ENCODE measurements at regions not wholly inside any gene's neighbourhood (a gene's known extent, or its start where the extent isn't known, plus 50 kb on each side); places are given as distances from the start of the nearest gene placed in this dataset.

DNA sequence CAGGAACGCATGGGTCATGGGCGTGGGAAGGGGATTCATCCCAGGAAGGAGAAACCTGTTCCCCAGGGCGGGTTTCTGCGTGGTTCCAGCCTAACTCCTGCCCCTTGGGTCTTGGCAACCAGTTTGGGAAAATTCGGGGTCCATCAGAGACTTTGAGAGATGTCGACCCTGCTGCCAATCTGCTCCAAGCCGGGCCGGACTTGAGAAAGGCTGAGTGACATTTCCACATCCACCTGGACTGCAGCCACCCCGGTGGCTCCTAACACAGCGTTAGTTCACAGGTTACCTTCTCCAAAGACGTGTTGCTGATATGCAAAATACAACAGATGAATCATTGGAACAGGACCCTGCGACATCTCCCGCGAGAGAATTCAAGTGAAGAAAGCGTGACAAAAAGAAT lies 627.2 kb downstream of the IRX1 start:
- H2BK12ac ChIP-seq (ENCODE audit: insufficient read length, low read depth, low read length) = no peak overlapping the region
- Mint-ChIP-seq H3K27me3 (ENCODE audit: low read depth) (peaks cover 4% of the 10 kb centered on the region), H3K36me3 (ENCODE audit: insufficient read depth in 1 of 3, low read depth in 3 of 3) (no peaks in the 10 kb centered on the region; a peak in 1 of 7 replicates), H3K4me3 (no peak overlapping the region), H3K4me1 (peaks cover 0 to 4% of the 10 kb centered on the region in 2 experiments; a peak in 1 of 4 replicates), H3K27ac (no peak overlapping the region), H3K9me3 (0 out of 5 replicates have a peak, but pooled peaks cover 0 to 1% of the 10 kb centered on the region in 2 experiments)
- no peak overlapping the region for H3T11ph ChIP-seq (ENCODE audit: low read length)
- no peak for DNase-seq
- H4K91ac ChIP-seq (ENCODE audit: insufficient read length, low read depth, low read length) = no peak overlapping the region
- no peak overlapping the region for H4K5ac ChIP-seq (ENCODE audit: insufficient read length, low read depth, low read length)
- no peak for TF ChIP-seq CTCF (conservative IDR thresholded peaks at IDR 0.05)
- no peaks in the 10 kb centered on the region for H3K4me1 ChIP-seq (ENCODE audit: insufficient read depth, low read length)
- no peak overlapping the region for H3K9ac ChIP-seq (ENCODE audit: extremely low read depth, insufficient read length, low read length)
- no peak overlapping the region for H2AK5ac ChIP-seq (ENCODE audit: insufficient read length, low read length)
- no peak overlapping the region for H3K56ac ChIP-seq (ENCODE audit: insufficient read length, low read depth, low read length)
- no peaks in the 10 kb centered on the region for H4K20me1 ChIP-seq (ENCODE audit: control insufficient read depth, insufficient read depth, insufficient read length)
- H4K8ac ChIP-seq (replicated peaks; ENCODE audit: insufficient read length, low read depth, low read length) = no peak overlapping the region
- no peaks in the 10 kb centered on the region for H3K23me2 ChIP-seq (ENCODE audit: insufficient read length, low read depth, low read length, poor library complexity, severe bottlenecking)
- no peak overlapping the region for H3K23ac ChIP-seq (ENCODE audit: insufficient read length, low read depth, low read length)
- H2AFZ ChIP-seq (ENCODE audit: low read length) = no peak overlapping the region
- H2BK5ac ChIP-seq (ENCODE audit: insufficient read length, low read length) = no peak overlapping the region
- no peak overlapping the region for H3K14ac ChIP-seq (ENCODE audit: insufficient read depth, low read length)
- no peaks in the 10 kb centered on the region for H3K27me3 ChIP-seq (ENCODE audit: insufficient read depth, low read length)
- H2BK120ac ChIP-seq (ENCODE audit: low read depth, low read length, poor library complexity, severe bottlenecking) = no peak overlapping the region
- no peak overlapping the region for H3K27ac ChIP-seq (ENCODE audit: insufficient read length, low read depth, low read length)
- H3K9me3 ChIP-seq (ENCODE audit: control insufficient read depth, low read depth, low read length) = no peaks in the 10 kb centered on the region
- H2BK20ac ChIP-seq (ENCODE audit: low read depth, low read length, poor library complexity, severe bottlenecking) = no peak overlapping the region
- no CpG with 5 or more reads among the region's 15 CpGs for WGBS (ENCODE audit: extremely low coverage, insufficient read length, low lambda C conversion rate)
- H3K18ac ChIP-seq (ENCODE audit: insufficient read length, low read depth, low read length) = no peak overlapping the region
- H3K79me1 ChIP-seq (ENCODE audit: insufficient read depth, low read depth, low read length, poor library complexity, severe bottlenecking) = no peaks in the 10 kb centered on the region
- H3K4ac ChIP-seq (ENCODE audit: low read depth, low read length) = no peak overlapping the region
- H2BK15ac ChIP-seq (ENCODE audit: low read depth, low read length) = no peak overlapping the region
- H3K4me2 ChIP-seq (ENCODE audit: insufficient read depth, insufficient read length, low read length) = no peak overlapping the region
- no peaks in the 10 kb centered on the region for H3K79me2 ChIP-seq (ENCODE audit: insufficient read depth, low read length)

Data from H9 (cell line).